Loucy (cell line): ENCODE measurements at regions not wholly inside any gene's neighbourhood (a gene's known extent, or its start where the extent isn't known, plus 50 kb on each side); places are given as distances from the start of the nearest gene placed in this dataset.

Experiments used
- H2AFZ ChIP-seq: fragments of 200-600 bp; sonication (generic); 2 replicates; pipeline ENCODE4 v1.6.0; 2016; ENCODE audit warnings: antibody characterized with exemption, mild to moderate bottlenecking, low read length, moderate library complexity
- H3F3A ChIP-seq: fragments of 200-600 bp; 2 replicates; pipeline ENCODE4 v1.6.0; 2016; ENCODE audit warnings: antibody characterized with exemption, low read depth, mild to moderate bottlenecking
- H3K27me3 ChIP-seq: fragments of 200-600 bp; sonication (generic); 2 replicates; pipeline ENCODE4 v1.6.1; 2014; ENCODE audit warnings: low read length, mild to moderate bottlenecking; ENCODE audit not compliant: insufficient read depth, poor library complexity, severe bottlenecking
- H3K36me3 ChIP-seq: fragments of 200-600 bp; sonication (generic); 2 replicates; pipeline ENCODE4 v1.6.1; 2016; ENCODE audit warnings: low read length; ENCODE audit not compliant: insufficient read depth
- H3K4me1 ChIP-seq: fragments of 200-600 bp; sonication (generic); 2 replicates; pipeline ENCODE4 v1.5.1; 2014; ENCODE audit warnings: low read length, mild to moderate bottlenecking; ENCODE audit not compliant: insufficient read depth, poor library complexity, severe bottlenecking
- H3K4me2 ChIP-seq: fragments of 200-600 bp; sonication (generic); 2 replicates; pipeline ENCODE4 v1.6.0; 2014; ENCODE audit warnings: antibody characterized with exemption, low read length, low read depth, mild to moderate bottlenecking; ENCODE audit not compliant: poor library complexity, severe bottlenecking
- H3K4me3 ChIP-seq: fragments of 200-600 bp; sonication (generic); 2 replicates; pipeline ENCODE4 v1.5.1; 2014; ENCODE audit warnings: low read length, mild to moderate bottlenecking, mixed read lengths; ENCODE audit not compliant: poor library complexity, severe bottlenecking
- H3K79me2 ChIP-seq: fragments of 200-600 bp; sonication (generic); 2 replicates; pipeline ENCODE4 v1.6.1; 2014; ENCODE audit warnings: low read length; ENCODE audit not compliant: insufficient read depth
- H3K9ac ChIP-seq: fragments of 200-600 bp; sonication (generic); 2 replicates; pipeline ENCODE4 v1.6.0; 2014; ENCODE audit warnings: mild to moderate bottlenecking, low read depth, low read length, moderate library complexity; ENCODE audit not compliant: poor library complexity, severe bottlenecking
- H3K9me2 ChIP-seq: fragments of 200-600 bp; sonication (generic); replicated peaks from 2 replicates; pipeline ENCODE4 v1.6.1; 2016; ENCODE audit warnings: low read depth, low read length, mixed read lengths
- H3K9me3 ChIP-seq: fragments of 200-600 bp; sonication (generic); 2 replicates; pipeline ENCODE4 v1.6.1; 2014; ENCODE audit warnings: mild to moderate bottlenecking, antibody characterized with exemption, low read length, low read depth; ENCODE audit not compliant: insufficient read depth
- H4K20me1 ChIP-seq: fragments of 200-600 bp; sonication (generic); 2 replicates; pipeline ENCODE4 v1.6.0; 2014; ENCODE audit warnings: antibody characterized with exemption, low read length, mild to moderate bottlenecking; ENCODE audit not compliant: insufficient read depth, poor library complexity, severe bottlenecking
- CTCF ChIP-seq: fragments of 200-600 bp; sonication (generic); conservative IDR thresholded peaks from 2 replicates; pipeline ENCODE4 v1.5.1; 2014; ENCODE audit warnings: mild to moderate bottlenecking, antibody characterized with exemption, low read length
- EZH2phosphoT487 ChIP-seq: fragments of 200-600 bp; IDR thresholded peaks from 2 replicates; pipeline ENCODE4 v1.6.1; 2018; ENCODE audit warnings: antibody characterized with exemption, mild to moderate bottlenecking, moderate library complexity, borderline replicate concordance

GRCh38 chr15:46174122-46174521 lies 539.3 kb downstream of the SQOR start:
- Histone ChIP-seq H3K27me3 (no peaks in the 10 kb centered on the region), H3F3A (no peaks in the 10 kb centered on the region)
- TF ChIP-seq CTCF = no peak
- no peak for TF ChIP-seq EZH2phosphoT487

DNA sequence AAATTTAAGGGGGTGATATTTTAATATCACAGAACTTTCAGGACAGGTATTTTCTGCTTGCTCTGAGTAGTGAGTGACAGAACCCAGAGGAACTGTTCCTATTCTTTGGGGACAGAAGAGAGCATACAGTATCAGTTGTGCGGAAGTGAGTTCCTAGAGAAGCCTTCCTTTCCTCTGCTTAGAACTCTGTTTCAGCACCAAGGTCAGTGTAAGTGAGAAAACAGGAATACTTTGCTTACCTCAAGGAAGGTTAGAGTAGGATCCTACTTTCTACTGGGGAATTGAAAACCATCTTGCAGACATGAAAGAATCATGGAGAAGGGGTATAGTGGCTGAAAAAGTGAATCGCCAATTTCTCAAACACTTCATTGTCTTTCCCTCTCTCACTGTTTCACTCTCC lies 542.4 kb downstream of the SQOR start:
- H3K27me3 ChIP-seq = no peaks in the 10 kb centered on the region
- no peaks in the 10 kb centered on the region for H3K9me2 ChIP-seq
- no peak for TF ChIP-seq CTCF
- no peak for TF ChIP-seq EZH2phosphoT487
- H3K9me3 ChIP-seq = no peaks in the 10 kb centered on the region; the same call in 1 of the 2 replicates
- no peaks in the 10 kb centered on the region for H3K36me3 ChIP-seq
- H3K4me2 ChIP-seq = no peak overlapping the region
- H3F3A ChIP-seq = no peaks in the 10 kb centered on the region
- no peak overlapping the region for H3K9ac ChIP-seq
- H3K4me1 ChIP-seq = no peaks in the 10 kb centered on the region
- H2AFZ ChIP-seq = no peak overlapping the region
- H3K79me2 ChIP-seq = no peaks in the 10 kb centered on the region
- H4K20me1 ChIP-seq = no peaks in the 10 kb centered on the region
- no peak overlapping the region for H3K4me3 ChIP-seq

More at GRCh38 chr15:46174122-46174521, 539.3 kb downstream of the SQOR start:
- Histone ChIP-seq H3K36me3 (no peaks in the 10 kb centered on the region), H4K20me1 (no peaks in the 10 kb centered on the region), H3K9me2 (no peaks in the 10 kb centered on the region), H3K9me3 (peaks cover 15% of the 10 kb centered on the region; the same call in 1 of the 2 replicates), H3K79me2 (no peaks in the 10 kb centered on the region), H3K4me3 (no peak overlapping the region), H3K4me2 (no peak overlapping the region), H3K9ac (no peak overlapping the region), H2AFZ (no peak overlapping the region), H3K4me1 (no peaks in the 10 kb centered on the region)

GRCh38 chr15:46178138-46178537 lies 543.3 kb downstream of the SQOR start:
- Histone ChIP-seq H3K9ac (no peak overlapping the region), H3K27me3 (no peaks in the 10 kb centered on the region), H3K9me2 (no peaks in the 10 kb centered on the region), H2AFZ (no peak overlapping the region), H3K9me3 (no peaks in the 10 kb centered on the region; the same call in 1 of the 2 replicates), H3K4me2 (no peak overlapping the region), H3K4me1 (no peaks in the 10 kb centered on the region), H3F3A (no peaks in the 10 kb centered on the region), H3K79me2 (no peaks in the 10 kb centered on the region), H4K20me1 (no peaks in the 10 kb centered on the region), H3K36me3 (no peaks in the 10 kb centered on the region), H3K4me3 (no peak overlapping the region)
- TF ChIP-seq CTCF (no peak), EZH2phosphoT487 (no peak)
